CD1c-positive myeloid dendritic cell (primary cell): ENCODE measurements at regions not wholly inside any gene's neighbourhood (a gene's known extent, or its start where the extent isn't known, plus 50 kb on each side); places are given as distances from the start of the nearest gene placed in this dataset.

Source experiments
- DNase-seq: peaks from one replicate; pipeline ENCODE4 v3.0.0-alpha.2; 2016; ENCODE audit errors: extremely low spot score

GRCh38 chr9:93372391-93372790 lies 79.1 kb upstream of the FAM120A start:
- no peak for DNase-seq

- DNase-seq, result peak; percentile 43
These were observed 75.1 kb upstream of the FAM120A start for GRCh38 chr9:93376411-93376810.

- DNase-seq, result no peak
These were observed 73.2 kb upstream of the FAM120A start for GRCh38 chr9:93378276-93378675.

- DNase-seq, result no peak
These were observed 72.4 kb upstream of the FAM120A start for GRCh38 chr9:93379051-93379450.

GRCh38 chr9:93380410-93381060 lies 71.0 kb upstream of the FAM120A start:
- no peak for DNase-seq

GRCh38 chr9:93387791-93388190 lies 63.7 kb upstream of the FAM120A start:
- no peak for DNase-seq

GRCh38 chr9:93390953-93391515 lies 60.5 kb upstream of the FAM120A start:
- DNase-seq, result no peak

GRCh38 chr9:93391898-93392297 lies 59.6 kb upstream of the FAM120A start:
- no peak for DNase-seq

GRCh38 chr9:93392974-93393373 lies 58.5 kb upstream of the FAM120A start:
- DNase-seq, result no peak
